Motor neuron (in vitro differentiated cells): ENCODE measurements at regions not wholly inside any gene's neighbourhood (a gene's known extent, or its start where the extent isn't known, plus 50 kb on each side); places are given as distances from the start of the nearest gene placed in this dataset.
"Not testable (repeated sequence)": the region's sequence is repeated elsewhere in the genome, so short reads cannot be mapped to it uniquely, and the experiment has no call there.

Source experiments
- ATAC-seq, 8 experiments: fragments of 200-7000 bp; cut with Tn5 transposase; replicated peaks in 6 of 8; 2 replicates each; pipeline ENCODE4 v1.8.0; 2021; ENCODE audit warnings: mild to moderate bottlenecking in 8 of 8, moderate library complexity in 8 of 8
- H3K27ac ChIP-seq, 2 donors: fragments of 250-450 bp; sonication (Bioruptor Pico); 2 replicates each; pipeline ENCODE4 v1.9.0; 2021; ENCODE audit warnings: antibody characterized with exemption in 2 of 2, mild to moderate bottlenecking in 2 of 2, moderate library complexity in 1 of 2
- H3K4me1 ChIP-seq, 2 donors: fragments of 250-450 bp; sonication (Bioruptor Pico); replicated peaks in 1 of 2; 2 replicates each; pipeline ENCODE4 v1.6.1; 2021; ENCODE audit warnings: antibody characterized with exemption in 2 of 2, mild to moderate bottlenecking in 2 of 2, moderate library complexity in 1 of 2
- H3K4me3 ChIP-seq, 5 donors: fragments of 250-450 bp; sonication (Bioruptor Pico); 2 replicates each; pipeline ENCODE4 v1.9.0; 2021; ENCODE audit warnings: antibody characterized with exemption in 5 of 5, mild to moderate bottlenecking in 5 of 5, moderate library complexity in 4 of 5
- WGBS, 10 experiments: fragments of 450-650 bp; shearing (Covaris generic); methylation state at CpG; one replicate each; pipeline ENCODE4 v1.0.0; 2022; 5-methylcytosine and 5-hydroxymethylcytosine counted together
- in situ Hi-C, 9 experiments: fragments of 400-800 bp; cut with MboI; loops; one replicate each; pipeline ENCODE4 v1.15.0; 2021; ENCODE audit warnings: low sequenced_read_pairs in 9 of 9, low pct_unique_long_range_greater_than_20kb in 2 of 9; ENCODE audit not compliant: unreplicated experiment in 9 of 9

DNA sequence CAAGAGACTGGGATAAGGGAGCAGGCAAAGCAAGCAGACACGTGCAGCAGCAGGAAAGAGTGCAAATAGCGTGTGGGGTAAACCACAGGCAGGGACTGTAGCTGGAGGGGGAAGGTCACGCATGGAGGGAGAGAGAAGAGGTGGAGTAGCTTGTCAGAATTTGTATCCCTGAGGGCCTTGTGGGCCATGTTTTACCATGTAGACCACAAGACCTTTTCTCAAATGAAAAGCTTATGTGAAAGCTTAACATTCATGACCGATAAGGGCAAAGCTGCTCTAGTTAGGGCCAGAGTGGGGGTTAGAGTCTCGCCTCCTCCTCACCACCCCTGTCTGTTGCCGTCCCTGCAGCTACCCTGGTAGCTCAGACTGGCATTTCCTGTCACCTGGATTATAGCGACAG lies 152.9 kb upstream of the E2F7 start:
- Histone ChIP-seq H3K27ac (no peak overlapping the region), H3K4me1 (no peaks in the 10 kb centered on the region), H3K4me3 (no peak overlapping the region)
- in situ Hi-C loops: loop anchor here in 1 of 9 experiments (25.0 kb wide), 1 partner anchor 94 kb away; no protein-coding TSS in a partner anchor
- WGBS, 10 experiments: 33 to 100% (median 89%) methylated on average over 1 to 5 of the region's 7 CpGs
- ATAC-seq: no peak

- in situ Hi-C loops: loop anchor here in 1 of 9 experiments (25.0 kb wide), 1 partner anchor 96 kb away; no protein-coding TSS in a partner anchor
- not testable (repeated sequence) for H3K4me1 ChIP-seq, ATAC-seq, H3K27ac ChIP-seq, H3K4me3 ChIP-seq
- 31 to 80% (median 65%) methylated on average over 2 of the region's 2 CpGs; no CpG with 5 or more reads in 6 of the 10 experiments for WGBS, 10 experiments
Observed at GRCh38 chr12:77216136-77216535, 150.8 kb upstream of the E2F7 start.

DNA sequence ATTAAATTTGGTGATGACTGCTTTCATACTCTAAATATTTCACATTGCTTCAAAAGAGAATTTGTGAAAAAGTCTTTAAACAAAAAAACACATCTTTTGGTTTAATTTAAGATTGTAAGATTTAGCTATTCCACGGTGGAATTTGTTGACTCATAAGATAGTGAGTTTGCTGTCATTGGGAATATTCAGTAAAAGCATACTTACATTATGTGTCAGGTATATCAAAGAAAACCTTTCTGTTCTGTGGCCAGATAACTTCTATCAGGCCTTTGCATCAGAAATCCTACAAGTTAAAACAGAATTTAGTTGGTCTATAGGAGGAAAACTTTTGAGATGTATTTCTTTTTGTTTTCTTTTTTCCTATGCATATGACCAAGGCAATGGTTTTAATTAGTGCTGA lies 148.8 kb upstream of the E2F7 start:
- no peak for ATAC-seq
- no peak overlapping the region for H3K27ac ChIP-seq
- H3K4me3 ChIP-seq: no peak overlapping the region
- 0 to 100% (median 70%) methylated on average over 1 of the region's 1 CpG; no CpG with 5 or more reads in 1 of the 10 experiments for WGBS, 10 experiments
- no peaks in the 10 kb centered on the region for H3K4me1 ChIP-seq
- in situ Hi-C loops: loop anchor here in 1 of 9 experiments (25.0 kb wide), 1 partner anchor 98 kb away; no protein-coding TSS in a partner anchor

DNA sequence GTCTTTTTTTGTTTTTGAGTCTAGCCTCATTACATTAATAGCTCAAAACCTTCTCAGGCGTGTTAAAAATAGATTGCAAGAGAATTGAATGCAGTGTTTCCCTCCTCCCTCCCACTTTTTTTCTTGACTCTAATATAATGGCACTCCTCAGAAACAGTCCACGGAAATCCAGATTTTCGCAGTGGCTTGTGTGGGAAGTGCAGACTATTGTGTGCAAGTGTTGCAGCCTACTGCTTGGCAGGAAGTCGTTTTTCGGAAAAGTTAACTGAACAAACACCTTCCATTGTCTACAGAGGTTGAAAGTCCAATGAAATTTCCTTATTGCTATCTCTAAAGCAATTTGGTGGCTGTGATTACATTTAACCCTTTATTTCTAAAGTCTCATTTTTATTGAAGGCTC lies 147.9 kb upstream of the E2F7 start:
- no peaks in the 10 kb centered on the region for H3K4me1 ChIP-seq
- 41 to 100% (median 75%) methylated on average over 1 to 5 of the region's 5 CpGs; no CpG with 5 or more reads in 1 of the 10 experiments for WGBS, 10 experiments
- no peak overlapping the region for H3K4me3 ChIP-seq
- ATAC-seq: peak in 4 of 8 experiments; percentile 16 to 67 (median 40)
- no peak overlapping the region for H3K27ac ChIP-seq
- in situ Hi-C loops: loop anchor here in 1 of 9 experiments (25.0 kb wide), 1 partner anchor 99 kb away; no protein-coding TSS in a partner anchor

- H3K4me3 ChIP-seq: no peak overlapping the region
- 78 to 100% (median 100%) methylated on average over 1 of the region's 1 CpG; no CpG with 5 or more reads in 2 of the 10 experiments for WGBS, 10 experiments
- no peak overlapping the region for H3K27ac ChIP-seq
- in situ Hi-C loops: loop anchor here in 1 of 9 experiments (25.0 kb wide), 1 partner anchor 102 kb away; no protein-coding TSS in a partner anchor
- no peak for ATAC-seq
- H3K4me1 ChIP-seq: no peaks in the 10 kb centered on the region
Observed at GRCh38 chr12:77210724-77211123, 145.4 kb upstream of the E2F7 start.

- Histone ChIP-seq H3K4me1 (no peaks in the 10 kb centered on the region), H3K27ac (no peak overlapping the region), H3K4me3 (no peak overlapping the region)
- ATAC-seq: peak in 1 of 8 experiments; percentile 23
- in situ Hi-C loops: loop anchor here in 1 of 9 experiments (25.0 kb wide), 1 partner anchor 108 kb away; no protein-coding TSS in a partner anchor
- WGBS, 10 experiments: 45 to 100% (median 86%) methylated on average over 1 to 3 of the region's 3 CpGs
Observed at GRCh38 chr12:77204083-77204482, 138.7 kb upstream of the E2F7 start.

DNA sequence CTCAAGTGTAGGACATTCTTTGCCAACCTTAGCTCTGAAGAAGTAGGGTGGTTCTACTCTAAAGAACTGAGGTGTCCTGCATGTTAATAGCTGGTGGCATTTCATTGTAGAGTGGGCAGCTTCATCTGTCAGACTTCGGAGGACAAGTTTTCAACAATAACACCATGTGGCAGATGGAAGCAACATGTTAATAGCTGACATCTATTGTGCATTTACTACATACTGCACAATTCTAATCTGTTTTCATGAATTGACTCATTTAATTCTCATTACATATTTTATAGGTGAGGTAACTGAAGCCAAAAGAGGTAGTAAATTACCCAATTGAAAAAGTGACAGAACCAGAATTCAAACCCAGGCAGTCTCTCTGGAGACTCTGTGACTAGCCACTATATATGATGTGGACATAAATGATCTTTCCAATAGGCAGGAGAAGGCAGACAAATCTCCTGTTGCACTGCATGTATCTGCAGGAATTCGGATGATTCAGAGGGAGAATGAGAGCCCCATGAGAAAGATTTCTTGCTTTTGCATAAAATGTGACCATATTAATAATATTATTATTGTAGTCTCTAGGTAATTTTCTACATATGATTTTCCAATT lies 137.2 kb upstream of the E2F7 start:
- ATAC-seq: no peak
- in situ Hi-C loops: loop anchor here in 1 of 9 experiments (25.0 kb wide), 1 partner anchor 110 kb away; no protein-coding TSS in a partner anchor
- Histone ChIP-seq H3K4me3 (no peak overlapping the region), H3K4me1 (no peaks in the 10 kb centered on the region), H3K27ac (no peak overlapping the region)
- WGBS, 10 experiments: 11 to 100% (median 86%) methylated on average over 1 to 2 of the region's 2 CpGs; no CpG with 5 or more reads in 3 of the 10 experiments

GRCh38 chr12:77189901-77190416 lies 124.6 kb upstream of the E2F7 start:
- 0 to 100% (median 72%) methylated on average over 1 to 3 of the region's 3 CpGs; no CpG with 5 or more reads in 1 of the 10 experiments for WGBS, 10 experiments
- Histone ChIP-seq H3K4me1 (peaks cover 3 to 11% of the 10 kb centered on the region in 2 donors), H3K4me3 (no peak overlapping the region), H3K27ac (no peak overlapping the region)
- in situ Hi-C loops: no loop called here
- ATAC-seq: peak in 3 of 8 experiments; percentile 41 to 59 (median 56)

GRCh38 chr12:77189458-77189857 lies 124.1 kb upstream of the E2F7 start:
- Histone ChIP-seq H3K4me1 (peaks cover 3 to 11% of the 10 kb centered on the region in 2 donors), H3K27ac (no peak overlapping the region), H3K4me3 (no peak overlapping the region)
- in situ Hi-C loops: no loop called here
- WGBS, 10 experiments: 0 to 100% (median 28%) methylated on average over 1 to 5 of the region's 5 CpGs
- ATAC-seq: no peak

GRCh38 chr12:77179515-77179914 lies 114.1 kb upstream of the E2F7 start:
- ATAC-seq: no peak
- H3K4me3 ChIP-seq: no peak overlapping the region
- 83 to 100% (median 100%) methylated on average over 1 of the region's 1 CpG; no CpG with 5 or more reads in 3 of the 10 experiments for WGBS, 10 experiments
- H3K4me1 ChIP-seq: no peaks in the 10 kb centered on the region
- in situ Hi-C loops: no loop called here
- no peak overlapping the region for H3K27ac ChIP-seq

DNA sequence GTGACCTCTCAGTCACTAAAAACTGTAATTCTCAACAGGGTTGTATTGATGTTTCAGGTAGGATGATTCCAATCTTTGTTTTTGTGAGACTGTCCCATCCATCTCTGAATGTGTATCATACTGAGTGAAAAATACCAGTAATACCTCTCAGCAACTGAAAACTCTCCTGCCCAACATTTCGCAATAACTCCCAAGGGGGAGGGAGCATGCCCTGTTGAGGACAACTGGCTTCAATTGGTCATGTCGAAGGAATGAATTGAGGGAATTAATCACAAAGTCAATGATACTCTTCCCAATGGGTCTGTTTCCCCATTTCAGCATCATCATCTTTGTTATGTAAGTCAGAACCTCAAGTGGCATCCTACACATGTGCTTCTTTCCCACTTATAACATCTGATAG lies 102.4 kb upstream of the E2F7 start:
- H3K27ac ChIP-seq: no peak overlapping the region
- H3K4me1 ChIP-seq: peaks cover 12 to 19% of the 10 kb centered on the region in 2 donors
- no peak overlapping the region for H3K4me3 ChIP-seq
- WGBS, 10 experiments: 50 to 100% (median 89%) methylated on average over 1 to 2 of the region's 2 CpGs; no CpG with 5 or more reads in 3 of the 10 experiments
- no peak for ATAC-seq
- in situ Hi-C loops: loop anchor here in 4 of 9 experiments (25.0 kb wide), 1 partner anchor 520 kb away; no protein-coding TSS in a partner anchor

DNA sequence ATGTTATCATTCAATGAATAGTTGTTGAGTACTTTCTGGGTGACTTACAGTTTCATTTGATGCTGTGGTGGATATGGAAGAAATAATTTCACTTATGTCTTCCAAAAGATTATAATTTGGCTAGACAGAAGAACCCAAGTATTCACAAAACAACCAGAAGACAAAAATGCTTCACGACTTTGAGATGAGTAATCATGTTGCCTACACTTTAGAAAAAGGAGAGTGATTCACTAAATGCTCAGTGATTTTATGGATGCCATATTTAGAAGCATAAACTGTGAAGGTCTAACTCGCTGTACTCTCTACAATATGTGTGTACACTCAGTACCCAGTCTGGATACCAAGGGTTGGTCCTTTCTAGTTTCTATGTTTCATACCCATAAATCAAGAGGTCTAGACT lies 101.3 kb upstream of the E2F7 start:
- WGBS, 10 experiments: 0 to 100% (median 73%) methylated on average over 1 to 2 of the region's 2 CpGs; no CpG with 5 or more reads in 1 of the 10 experiments
- in situ Hi-C loops: loop anchor here in 4 of 9 experiments (25.0 kb wide), 1 partner anchor 521 kb away; no protein-coding TSS in a partner anchor
- H3K4me1 ChIP-seq: peaks cover 17 to 24% of the 10 kb centered on the region in 2 donors
- H3K4me3 ChIP-seq: no peak overlapping the region
- ATAC-seq: peak in 2 of 8 experiments; percentile 17 to 32
- H3K27ac ChIP-seq: no peak overlapping the region
